NCI-H2196 (cell line): ENCODE measurements at regions not wholly inside any gene's neighbourhood (a gene's known extent, or its start where the extent isn't known, plus 50 kb on each side); places are given as distances from the start of the nearest gene placed in this dataset.
"Not testable (repeated sequence)": the region's sequence is repeated elsewhere in the genome, so short reads cannot be mapped to it uniquely, and the experiment has no call there.

Experiments used
- DNase-seq: peaks from one replicate; lab custom pipeline; 2025; ENCODE audit not compliant: unreplicated experiment; lab: John Stamatoyannopoulos, UW

GRCh38 chr9:95391271-95391670 is 73.8 kb upstream of the FANCC start:
- DNase-seq, result not testable (repeated sequence)

GRCh38 chr9:95389373-95389772 is 71.9 kb upstream of the FANCC start:
- DNase-seq, result no peak

DNA sequence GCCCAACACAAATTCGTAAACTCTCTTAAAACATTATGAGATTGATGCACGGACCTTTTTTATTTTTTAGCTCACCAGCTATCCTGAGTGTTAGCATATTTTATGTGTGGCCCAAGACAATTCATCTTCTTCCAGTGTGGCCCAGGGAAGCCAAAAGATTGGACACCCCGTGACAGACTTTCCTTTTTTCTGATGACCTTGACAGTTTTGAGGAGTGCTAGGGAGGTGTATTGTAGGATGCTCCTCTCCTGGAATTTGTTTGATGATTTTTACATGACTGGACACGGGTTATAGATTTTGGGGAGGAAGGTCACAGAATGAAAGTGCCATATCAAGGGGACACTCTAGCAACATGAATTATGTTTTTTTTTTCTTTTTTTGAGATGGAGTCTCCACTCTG is 69.3 kb upstream of the FANCC start:
- no peak for DNase-seq

DNA sequence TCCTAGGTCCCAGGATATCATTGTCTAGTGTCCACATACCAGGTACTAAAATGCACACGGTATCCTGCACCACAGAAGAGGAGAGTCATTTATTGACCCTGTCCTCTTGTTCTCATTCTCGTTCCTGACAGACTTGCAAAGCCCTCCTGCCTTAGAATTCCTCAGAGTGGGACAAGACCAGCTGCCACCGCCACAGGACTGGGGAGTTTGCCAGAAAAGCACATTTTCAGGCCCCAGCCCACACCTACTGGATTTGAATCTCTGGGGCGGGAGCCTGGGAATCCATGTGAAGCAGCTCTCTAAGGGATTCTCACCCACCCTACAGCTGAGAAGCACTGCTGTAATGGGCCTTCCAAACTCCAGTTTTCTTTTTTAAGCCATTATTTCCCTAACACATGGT is 68.0 kb upstream of the FANCC start:
- DNase-seq, result no peak

DNA sequence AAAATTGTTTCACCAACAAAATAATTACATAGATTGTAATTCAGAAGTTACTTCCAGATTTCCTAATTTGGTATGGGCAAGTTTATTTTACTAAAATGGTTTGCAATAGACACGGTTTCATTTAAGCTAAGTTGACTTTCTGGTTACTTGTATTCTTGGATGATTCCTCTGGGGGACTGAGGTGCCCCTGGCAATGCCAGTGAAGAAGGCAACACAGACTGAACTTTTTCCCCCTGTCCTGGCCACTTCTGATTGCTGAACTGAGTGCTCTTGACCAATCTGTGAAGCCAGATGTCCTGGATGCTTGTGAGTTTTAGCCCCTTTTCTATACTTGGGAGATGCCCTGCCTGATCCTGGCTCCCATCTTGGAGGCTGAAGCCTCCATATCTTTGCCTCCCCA is 66.3 kb upstream of the FANCC start:
- no peak for DNase-seq

DNA sequence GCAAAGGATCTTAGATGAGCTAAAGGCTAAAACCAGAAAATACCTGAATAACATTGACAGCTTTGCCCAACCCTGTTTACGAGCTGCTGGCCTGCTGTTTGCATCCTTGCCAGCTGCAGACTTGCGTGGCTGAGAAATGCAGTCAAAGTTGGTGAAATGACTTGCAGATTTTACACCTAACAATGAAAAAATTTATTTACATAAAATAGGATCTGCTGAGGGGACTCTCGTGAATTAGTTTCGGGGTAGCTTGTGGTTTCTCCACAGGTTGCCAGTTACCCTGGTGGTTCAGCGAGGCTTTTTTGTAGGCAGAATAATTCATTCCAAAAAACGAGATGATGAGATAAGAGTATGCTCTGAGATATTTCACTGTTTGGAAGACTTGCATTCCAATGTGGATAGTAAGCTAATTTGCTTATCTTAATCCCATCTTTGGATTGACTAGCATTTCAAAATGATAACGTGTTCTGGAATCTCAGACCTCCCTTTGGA is 65.7 kb upstream of the FANCC start:
- DNase-seq, result no peak

GRCh38 chr9:95382433-95382832 is 64.9 kb upstream of the FANCC start:
- DNase-seq, result no peak

GRCh38 chr9:95381221-95381620 is 63.7 kb upstream of the FANCC start:
- DNase-seq, result no peak

GRCh38 chr9:95379630-95380029 is 62.1 kb upstream of the FANCC start:
- no peak for DNase-seq

GRCh38 chr9:95373782-95374487 is 56.4 kb upstream of the FANCC start:
- no peak for DNase-seq

DNA sequence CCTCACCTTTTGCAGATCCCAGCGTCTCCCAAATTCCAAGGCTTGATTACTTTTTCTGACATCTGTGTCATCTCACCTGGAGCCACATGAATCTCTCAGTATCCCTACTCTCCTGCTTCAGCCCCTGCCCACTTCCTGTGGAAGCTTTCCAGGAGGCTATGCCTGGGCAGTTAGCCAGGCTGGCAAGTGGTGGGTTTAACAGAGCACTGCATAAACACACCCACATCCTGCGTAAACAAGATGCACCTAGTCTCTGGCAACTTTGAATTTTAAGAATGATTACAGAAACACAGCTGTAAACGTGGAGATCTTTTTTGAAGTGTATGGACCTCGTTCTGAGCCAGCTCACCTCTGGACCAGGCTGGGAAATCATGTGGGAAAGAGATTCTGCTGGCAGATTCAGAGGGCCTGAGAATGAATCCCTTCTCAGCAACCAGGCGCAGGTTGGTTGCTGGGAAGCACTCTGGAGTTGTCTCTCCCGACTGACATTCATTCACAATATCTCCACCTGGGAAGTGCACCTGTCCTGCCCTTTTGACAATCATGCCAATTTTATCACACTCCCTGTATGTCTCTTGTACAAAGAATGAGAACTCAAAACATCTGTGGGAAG is 55.7 kb upstream of the FANCC start:
- peak; percentile 74 for DNase-seq

- DNase-seq, result no peak
Observed at GRCh38 chr9:95370064-95370463, 52.6 kb upstream of the FANCC start.

- DNase-seq, result no peak
Observed at GRCh38 chr9:95368377-95369160, 51.1 kb upstream of the FANCC start.
